T1000 (cell line): ENCODE measurements at regions not wholly inside any gene's neighbourhood (a gene's known extent, or its start where the extent isn't known, plus 50 kb on each side); places are given as distances from the start of the nearest gene placed in this dataset.

ENCODE experiments used
- DNase-seq: peaks from one replicate; lab custom pipeline; 2025; ENCODE audit warnings: mixed read lengths; lab: John Stamatoyannopoulos, UW

DNA sequence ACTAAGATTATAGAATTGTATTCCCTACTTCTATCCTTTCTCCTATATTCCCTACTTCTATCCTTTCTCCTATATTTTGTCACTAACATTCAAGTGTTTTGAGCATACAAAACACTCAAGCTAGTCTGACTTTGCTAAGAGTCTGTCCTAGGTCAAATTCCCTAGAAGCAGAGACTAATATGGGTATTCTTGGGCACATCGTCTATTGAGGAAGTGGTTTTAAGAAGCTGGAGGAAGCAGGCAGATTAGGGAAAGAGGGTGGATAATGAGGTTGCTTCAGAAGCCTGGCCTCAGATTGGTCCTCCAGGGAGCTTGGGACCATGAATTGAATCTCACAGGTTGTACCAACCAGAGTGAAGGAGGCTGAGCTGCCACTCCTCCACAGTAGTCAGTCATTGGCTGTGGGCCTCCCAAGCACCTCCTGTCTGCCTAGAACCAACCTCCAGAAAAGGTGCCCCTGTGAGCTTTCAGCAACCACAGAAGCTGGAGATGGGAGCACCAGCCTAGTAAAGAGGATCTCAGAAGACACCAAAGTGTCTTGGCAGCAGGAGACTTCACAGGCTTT, 295.9 kb upstream of the PHF14 start:
- DNase-seq, result no peak

DNA sequence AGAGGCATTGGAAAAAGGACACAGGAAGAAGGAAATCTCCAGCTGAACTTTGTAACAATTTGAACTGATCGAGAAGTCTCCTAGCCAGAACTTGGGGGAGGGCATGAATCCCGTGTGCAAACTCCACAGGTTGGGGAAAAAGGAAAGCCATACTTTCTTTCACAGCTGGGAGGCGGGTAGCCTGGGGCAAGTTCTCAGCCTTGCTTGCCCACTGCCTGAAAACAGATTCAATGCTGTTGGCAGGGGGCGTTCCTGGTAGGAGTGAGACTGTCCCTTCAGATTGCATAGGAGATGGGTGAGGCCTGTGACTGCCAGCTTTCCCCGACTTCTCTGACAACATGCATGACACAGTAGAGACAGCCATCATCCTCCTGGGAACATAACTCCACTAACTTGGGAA, 289.1 kb upstream of the PHF14 start:
- no peak for DNase-seq

DNA sequence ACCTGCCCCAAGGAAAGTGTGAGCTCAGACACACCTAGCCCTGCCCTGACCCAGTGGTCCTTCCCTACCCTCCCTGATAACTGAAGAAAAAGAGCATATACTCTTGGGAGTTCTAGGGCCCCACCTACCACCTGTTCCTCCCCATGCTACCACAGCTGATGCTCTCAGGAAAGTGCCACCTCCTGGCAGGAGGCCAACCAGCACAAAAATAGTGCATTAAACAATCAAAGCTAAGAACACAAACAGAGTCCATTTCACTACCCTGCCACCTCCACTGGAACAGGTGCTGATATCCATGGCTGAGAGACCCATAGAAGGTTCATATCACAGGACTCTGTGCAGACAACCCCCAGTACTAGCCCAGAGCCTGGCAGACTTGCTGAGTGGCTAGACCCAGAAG, 288.6 kb upstream of the PHF14 start:
- DNase-seq, result no peak

DNA sequence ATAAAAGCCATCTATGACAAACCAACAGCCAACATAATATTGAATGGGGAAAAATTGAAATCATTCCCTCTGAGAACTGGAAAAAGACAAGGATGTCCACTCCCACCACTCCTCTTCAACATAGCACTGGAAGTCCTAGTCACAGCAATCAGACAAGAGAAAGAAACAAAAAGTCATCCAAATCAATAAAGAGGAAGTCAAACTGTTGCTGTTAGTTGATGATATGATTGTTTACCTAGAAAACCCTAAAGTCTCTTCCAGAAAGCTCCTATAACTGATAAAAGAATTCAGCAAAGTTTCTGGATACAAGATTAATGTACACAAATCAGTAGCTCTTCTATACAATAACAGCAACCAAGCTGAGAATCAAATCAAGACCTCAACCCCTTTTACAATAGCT, 285.1 kb upstream of the PHF14 start:
- no peak for DNase-seq

DNA sequence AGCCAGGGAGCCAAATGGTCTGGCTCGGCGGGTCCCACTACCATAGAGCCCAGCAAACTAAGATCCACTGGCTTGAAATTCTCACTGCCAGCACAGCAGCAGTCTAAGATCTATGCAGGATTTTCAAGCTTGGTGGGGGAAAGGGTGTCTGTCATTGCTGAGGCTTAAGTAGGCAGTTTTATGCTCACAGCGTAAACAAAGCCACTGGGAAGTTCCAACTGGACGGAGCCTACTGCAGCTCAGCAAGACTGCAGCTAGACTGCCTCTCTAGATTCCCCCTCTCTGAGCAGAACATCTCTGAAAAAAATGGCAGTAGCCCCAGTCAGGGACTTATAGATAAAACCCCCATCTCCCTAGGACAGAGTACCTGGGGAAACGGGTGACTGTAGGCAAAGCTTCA, 277.6 kb upstream of the PHF14 start:
- no peak for DNase-seq

DNA sequence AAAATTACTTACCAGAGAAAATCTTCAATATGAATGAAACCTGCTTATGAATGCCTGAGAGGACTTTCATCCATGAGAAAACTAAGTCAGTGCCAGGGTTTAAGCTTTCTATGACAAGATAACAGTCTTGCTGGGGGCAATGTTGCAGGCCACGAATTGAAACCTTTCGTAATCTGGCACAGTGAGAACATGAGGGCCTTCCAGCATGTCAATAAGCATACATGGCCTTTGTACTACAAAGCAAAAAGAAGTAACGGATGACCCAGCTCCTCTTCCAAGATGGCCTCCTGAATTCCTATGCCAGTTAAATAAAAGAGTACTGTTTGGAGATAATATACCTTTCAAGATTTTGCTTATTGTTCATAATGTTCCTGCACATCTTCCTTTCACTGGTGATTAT, 270.6 kb upstream of the PHF14 start:
- DNase-seq, result no peak

DNA sequence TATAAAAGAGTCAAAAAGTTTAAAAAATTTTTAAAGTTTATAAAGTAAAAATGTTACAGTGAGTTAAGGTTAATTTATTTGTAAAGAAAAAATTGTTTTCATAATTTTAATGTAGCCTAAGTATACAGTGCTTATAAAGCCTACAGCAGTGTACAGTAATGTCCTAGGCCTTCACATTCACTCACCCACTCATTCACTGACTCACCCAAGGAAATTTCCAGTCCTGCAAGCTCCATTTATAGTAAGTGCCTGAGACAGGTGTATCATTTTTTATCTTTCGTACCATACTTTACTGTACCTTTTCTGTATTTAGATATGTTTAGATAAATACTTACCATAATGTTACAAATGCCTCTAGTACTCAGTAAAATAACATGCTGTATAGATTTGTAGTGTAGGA, 269.7 kb upstream of the PHF14 start:
- no peak for DNase-seq

DNA sequence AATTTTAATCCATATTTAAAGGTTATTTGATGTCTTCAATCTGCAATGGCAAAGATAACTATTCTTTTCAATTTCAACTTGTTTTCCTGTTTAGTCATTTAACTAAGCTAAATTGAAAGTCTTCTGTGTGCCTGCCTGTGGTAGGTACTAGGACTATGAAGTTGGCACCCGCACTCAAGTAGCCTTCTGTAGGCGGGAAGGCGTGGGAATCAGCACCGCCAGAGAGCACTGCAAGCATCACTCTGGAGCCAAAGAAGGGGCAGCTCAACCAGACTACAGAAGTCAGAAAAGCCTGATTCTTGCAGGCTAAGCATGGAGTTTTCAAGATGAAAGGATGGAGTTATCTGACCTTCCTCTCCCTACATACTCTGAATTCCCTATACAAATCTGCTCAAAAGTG, 269.0 kb upstream of the PHF14 start:
- DNase-seq, result no peak

DNA sequence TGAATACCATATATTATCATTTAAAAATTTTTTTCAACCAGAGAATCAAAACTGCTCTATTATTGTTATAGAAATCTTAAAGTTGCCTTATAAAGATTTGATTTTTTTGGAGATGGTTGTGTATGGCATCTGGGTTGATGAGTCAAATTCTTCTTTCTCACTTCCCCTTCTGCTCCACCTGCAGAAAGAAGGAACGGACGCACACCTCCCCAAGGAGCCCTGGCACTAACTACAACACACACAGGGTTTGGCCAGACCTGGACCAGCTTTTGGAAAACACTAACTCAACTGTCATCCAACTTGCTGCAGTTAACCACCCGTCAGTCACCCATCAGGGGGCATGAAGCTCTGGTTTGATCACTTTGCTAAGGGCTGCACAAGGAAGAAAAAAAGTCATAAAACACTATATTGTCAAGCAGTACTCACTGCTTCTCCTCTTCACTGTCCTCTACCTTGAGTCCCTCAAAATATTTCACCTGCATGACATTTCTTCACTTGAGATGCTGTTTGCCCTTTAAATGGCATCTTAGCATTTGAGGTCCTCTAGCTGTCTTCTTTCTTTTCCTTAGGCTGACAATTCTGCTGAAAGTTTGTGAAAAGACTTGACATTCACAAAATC, 266.7 kb upstream of the PHF14 start:
- DNase-seq, result no peak

DNA sequence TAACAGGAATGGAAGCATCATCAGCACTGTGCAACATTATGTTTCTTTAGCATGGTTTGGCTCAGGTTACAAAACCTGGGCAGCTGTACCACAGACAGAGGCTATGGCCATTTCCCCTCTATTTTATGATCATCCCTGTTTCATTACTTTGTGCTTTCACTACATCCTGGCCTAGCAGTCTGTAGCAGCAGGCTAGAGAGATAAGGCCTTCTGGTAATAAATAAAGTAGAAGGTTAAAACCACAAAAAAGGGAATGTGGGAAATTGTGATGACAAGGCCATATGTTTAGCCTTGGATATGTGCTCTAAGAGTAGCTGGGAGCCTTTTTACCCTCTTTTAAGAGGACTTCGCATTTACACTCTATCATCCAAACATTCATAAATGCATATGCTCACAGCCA, 266.2 kb upstream of the PHF14 start:
- no peak for DNase-seq

DNA sequence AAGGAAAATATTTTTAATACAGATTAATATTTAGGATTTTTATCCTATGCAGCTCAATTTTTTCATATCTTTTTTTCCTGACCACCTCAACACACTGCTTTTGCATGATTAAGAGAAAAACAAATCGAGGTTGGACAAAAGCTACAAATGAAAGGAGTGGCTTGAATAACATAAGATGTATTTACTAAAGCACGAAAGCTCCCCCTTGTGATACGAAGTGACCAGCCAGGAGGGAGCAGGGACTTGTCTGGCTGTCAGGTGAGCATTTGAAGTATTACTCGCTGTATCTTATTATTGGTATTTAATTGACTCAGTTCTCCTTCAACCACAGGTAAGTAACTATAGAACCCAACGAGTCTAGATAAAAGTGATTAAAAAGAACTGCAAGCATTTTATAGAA, 265.2 kb upstream of the PHF14 start:
- DNase-seq, result no peak

DNA sequence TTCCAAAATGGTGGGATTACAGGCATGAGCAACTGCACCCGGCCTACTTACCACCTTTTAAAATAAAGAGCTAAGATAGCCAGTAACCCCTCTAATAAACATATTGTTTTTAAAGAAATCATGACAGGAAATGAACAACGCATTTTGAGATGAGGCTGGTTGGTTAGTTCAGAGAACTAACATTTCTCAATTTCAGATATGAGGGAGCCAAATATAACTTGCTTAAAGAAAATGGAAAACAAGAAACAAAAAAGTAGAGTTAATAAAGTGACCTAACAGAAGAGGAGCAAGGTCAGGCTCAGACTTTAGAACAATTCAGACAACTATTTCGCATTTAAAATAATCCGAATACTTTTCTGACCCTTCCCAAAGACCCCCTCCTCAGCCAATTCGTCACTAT, 254.9 kb upstream of the PHF14 start:
- no peak for DNase-seq

DNA sequence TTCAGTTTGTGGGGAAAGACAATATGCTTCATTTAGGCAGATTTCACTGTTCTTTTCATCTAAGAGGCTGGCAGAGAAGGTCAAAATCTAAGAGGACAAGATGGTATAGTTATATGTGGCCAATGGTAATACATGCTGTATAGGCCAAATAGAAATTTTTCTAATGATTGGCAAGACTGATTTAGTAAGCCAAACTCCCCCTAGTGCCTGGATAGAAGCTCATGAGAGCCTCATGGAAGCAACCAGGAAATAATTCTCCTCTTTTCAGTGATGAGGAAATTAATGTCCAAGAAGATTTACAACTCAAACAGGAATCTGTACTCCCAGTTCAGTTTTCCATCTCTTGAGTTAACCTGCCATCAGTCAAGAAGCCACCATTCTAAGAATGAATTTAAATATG, 253.6 kb upstream of the PHF14 start:
- no peak for DNase-seq

DNA sequence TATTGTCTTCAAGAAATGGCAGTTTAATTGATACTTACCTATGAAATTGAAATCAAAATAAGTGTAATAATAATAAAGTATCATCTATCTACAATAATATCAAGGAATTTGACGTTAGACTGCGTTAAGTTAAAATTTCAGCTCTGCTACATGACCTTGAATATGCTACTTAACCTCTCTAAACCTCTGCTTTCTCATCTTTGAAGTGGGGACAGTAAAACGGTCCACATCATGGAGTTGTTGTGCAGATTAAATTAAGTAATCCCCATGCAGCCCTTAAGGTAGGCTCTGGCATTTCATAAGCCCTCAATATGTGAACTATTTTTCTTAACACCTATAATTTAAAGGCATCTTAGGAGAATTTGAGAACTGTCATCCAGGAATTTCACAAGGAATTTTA, 252.4 kb upstream of the PHF14 start:
- no peak for DNase-seq

DNA sequence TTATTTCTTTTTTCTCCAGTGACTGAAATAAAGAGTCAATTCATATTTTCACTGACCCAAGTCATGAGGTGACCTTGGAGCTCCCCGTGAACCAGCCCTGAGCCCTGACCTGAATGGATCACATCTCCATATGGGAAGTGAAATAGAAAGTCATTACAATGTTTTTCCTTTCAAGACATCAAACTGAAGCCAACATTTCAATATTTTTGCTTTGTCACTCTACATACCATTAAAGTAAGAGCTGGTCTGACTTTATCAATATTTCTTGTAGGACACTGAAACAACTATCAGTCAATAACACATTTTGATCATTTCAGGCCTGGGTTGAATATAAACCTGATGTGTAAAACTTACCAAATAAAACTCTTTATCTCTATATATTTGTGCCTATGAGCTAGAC, 249.8 kb upstream of the PHF14 start:
- DNase-seq, result no peak

DNA sequence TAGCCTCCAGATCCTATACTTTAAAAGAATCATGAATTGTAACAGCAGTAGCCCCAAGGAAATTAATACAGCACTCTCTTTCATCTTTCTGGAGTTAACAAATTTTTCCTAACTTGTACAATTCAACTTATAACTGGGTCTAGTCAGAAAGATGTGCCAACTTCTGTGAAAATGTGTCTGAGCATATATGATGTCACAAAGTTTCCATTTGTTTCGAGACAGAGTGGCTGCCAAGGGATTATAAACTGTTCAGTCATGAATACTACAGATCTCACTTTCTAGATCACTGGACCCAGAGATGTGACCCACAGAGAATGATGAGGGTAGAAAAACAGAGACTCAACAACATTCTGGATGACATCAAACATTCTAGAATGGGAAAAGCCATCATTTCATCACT, 249.2 kb upstream of the PHF14 start:
- no peak for DNase-seq

DNA sequence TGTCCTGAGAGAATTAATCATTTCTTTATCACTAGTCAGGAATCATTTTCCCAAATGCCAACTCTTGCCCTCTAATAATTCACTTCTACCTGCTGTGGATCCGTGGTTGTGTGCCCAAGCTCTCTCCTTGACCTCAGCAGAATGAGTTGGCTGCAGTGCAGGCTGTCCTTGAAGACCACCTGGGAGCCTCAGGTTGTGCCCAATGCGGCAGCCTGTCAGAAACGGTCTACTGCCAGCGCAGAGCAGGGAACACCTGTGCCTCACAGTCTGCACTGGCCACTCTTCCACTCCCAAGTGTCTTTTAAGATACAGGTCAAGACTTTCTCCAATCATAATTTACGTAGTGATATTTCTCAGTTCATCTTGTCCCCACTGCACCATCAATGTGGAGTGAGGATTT, 246.0 kb upstream of the PHF14 start:
- DNase-seq, result no peak

DNA sequence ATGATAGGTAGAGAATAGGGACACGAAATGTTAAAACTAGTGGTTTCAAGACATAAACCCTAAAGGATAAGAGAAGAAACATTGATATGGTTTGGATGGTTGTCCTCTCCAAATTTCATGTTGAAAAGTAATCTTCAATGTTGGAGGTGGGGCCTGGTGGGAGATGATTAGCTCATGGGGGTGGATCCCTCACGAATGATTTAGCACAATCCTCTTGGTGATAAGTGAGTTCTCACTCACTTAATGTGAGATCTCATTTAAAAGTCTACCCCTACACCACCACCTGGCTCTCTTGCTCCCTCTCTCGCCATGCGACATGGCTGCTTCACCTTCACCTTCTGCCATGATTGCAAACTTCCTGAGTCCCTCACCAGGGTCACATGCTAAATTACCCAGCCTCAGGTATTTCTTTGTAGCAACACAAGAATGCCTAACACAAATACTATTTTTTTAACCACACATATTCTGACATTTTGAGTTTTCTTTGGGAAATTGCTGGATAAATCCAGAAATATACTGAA, 242.4 kb upstream of the PHF14 start:
- DNase-seq, result no peak

DNA sequence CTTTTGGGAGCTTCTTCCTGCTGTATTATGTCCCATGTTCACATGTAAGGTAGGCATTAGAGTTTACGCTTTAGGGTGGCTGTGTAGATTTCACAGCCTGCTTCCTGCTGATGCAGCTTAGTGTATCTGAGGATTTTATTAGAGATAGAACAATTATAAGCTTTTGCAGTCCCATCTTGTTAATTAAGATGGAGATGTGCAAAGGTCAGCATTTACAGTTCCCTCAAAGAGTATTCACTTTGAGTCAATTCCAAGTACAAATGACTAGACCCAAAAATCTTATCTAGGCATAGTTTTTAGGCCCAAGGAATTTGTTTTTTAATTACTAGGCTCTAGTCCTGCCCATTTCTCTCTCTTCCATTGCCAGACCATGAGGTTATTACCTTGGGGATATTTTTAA, 239.9 kb upstream of the PHF14 start:
- DNase-seq, result no peak

DNA sequence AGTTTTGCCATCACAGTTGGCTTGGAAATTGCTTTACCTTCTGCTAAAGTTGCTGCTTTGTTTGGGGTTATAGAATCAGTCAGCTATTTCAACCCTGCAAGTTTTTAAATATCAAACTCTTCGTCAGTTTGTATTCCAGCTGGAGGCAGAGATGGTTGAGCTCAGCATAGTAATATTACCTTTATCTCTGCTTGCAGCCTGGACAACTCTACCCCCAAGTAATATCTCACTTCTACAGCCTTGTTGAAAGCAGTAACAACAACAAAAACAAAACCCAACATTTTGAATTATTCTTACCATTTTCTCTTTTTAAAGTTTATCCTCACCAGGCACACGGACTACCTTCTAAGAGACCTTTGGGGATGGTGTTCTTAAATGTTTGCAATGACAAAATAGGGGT, 239.1 kb upstream of the PHF14 start:
- DNase-seq, result no peak

DNA sequence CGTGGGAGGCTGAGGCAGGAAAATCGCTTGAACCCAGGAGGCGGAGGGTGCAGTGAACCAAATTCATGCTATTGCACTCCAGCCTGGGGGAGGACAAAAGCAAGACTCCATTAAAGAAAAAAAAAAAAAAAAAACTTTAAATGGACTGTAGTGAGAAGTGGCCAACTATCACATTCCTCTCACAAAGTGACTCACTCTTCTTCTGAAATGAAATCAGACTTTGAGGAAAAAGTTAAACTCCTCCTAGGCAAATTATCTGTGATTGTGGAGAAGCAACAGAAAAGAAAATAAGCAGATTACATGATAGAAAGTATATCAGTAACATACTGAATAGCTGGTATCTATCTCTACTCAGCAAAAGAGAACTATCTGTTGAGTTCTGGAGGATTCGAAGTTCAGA, 234.3 kb upstream of the PHF14 start:
- no peak for DNase-seq

DNA sequence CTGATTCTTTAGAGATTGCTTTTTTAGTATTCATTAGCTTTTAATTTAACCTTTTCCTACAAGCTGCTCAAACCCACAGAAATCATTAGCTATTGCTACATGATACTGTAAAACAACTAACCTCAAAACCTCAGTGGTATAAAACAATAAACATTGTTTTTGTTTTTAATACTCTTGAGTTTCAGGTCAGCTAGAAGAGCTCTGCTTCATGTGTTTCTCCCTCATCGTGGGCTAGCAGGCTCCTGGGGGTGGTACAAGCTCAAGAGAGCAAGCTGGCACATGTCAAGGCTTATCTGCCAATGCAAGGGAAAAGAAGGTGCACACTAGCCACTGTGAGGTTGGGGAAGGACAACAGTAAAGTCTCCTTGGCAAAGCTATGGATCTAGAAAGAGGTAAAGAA, 232.9 kb upstream of the PHF14 start:
- DNase-seq, result no peak

DNA sequence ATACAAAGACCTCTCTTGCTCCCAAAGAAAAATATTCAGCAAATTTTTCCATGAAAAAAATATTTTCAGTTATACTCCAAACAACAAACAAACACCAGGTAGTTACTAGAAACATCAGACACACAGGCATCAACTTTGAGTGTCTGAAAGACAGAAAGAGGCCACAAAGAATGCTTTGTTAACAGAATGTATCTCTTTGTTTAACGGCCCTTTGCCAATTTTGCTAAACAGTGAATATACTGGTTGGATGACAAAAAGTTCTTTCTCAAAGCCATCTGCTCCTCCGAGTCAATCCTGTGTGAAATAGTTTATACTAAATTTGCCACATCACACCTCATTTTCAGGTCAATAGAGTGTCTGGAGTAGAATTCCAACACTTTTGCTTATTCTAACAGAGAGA, 216.7 kb upstream of the PHF14 start:
- DNase-seq, result no peak

DNA sequence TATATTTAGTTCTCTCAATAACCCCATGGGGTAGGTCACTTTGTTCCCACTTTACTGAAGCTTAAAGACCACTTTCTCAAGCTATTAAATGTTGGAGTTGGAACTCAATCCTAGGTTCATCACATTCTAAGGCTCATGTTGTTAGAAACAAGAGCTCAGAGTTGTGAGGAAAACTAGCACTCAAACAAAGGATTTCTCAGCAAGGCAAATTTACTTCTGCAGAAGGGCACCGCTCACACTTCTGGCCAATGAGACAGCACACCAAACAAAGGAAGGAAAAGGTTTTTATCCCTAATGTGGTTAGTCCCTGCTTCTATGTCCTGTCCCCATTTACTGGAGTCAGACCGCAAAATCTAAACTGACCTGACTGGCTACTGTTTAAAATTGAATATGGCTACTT, 214.6 kb upstream of the PHF14 start:
- DNase-seq, result no peak
